ENCODE measurements at regions not wholly inside any gene's neighbourhood (a gene's known extent, or its start where the extent isn't known, plus 50 kb on each side); places are given as distances from the start of the nearest gene placed in this dataset.

- no peak for DNase-seq (ENCODE audit: low spot score)
These were observed 287.8 kb downstream of the FAM43A start for GRCh38 chr3:194973366-194974000.

- DNase-seq (ENCODE audit: low spot score) = no peak
These were observed 288.9 kb downstream of the FAM43A start for GRCh38 chr3:194974468-194975135.

- DNase-seq (ENCODE audit: low spot score) = no peak
These were observed 290.4 kb downstream of the FAM43A start for GRCh38 chr3:194976049-194976451.

- DNase-seq (ENCODE audit: low spot score) = no peak
These were observed 291.2 kb downstream of the FAM43A start for GRCh38 chr3:194976874-194977273.

- no peak for DNase-seq (ENCODE audit: low spot score)
These were observed 291.7 kb downstream of the FAM43A start for GRCh38 chr3:194977356-194977755.

GRCh38 chr3:194979173-194979572 lies 291.8 kb downstream of the XXYLT1 start:
- no peak for DNase-seq (ENCODE audit: low spot score)

- no peak for DNase-seq (ENCODE audit: low spot score)
These were observed 288.5 kb downstream of the XXYLT1 start for GRCh38 chr3:194982472-194982871.

- DNase-seq (ENCODE audit: low spot score) = no peak
These were observed 287.8 kb downstream of the XXYLT1 start for GRCh38 chr3:194983121-194983520.

- DNase-seq (ENCODE audit: low spot score) = no peak
These were observed 287.3 kb downstream of the XXYLT1 start for GRCh38 chr3:194983620-194984019.

- DNase-seq (ENCODE audit: low spot score) = no peak
These were observed 286.9 kb downstream of the XXYLT1 start for GRCh38 chr3:194984066-194984465.

GRCh38 chr3:194984622-194985021 lies 286.3 kb downstream of the XXYLT1 start:
- DNase-seq (ENCODE audit: low spot score) = no peak

- DNase-seq (ENCODE audit: low spot score) = peak; percentile 14
These were observed 285.9 kb downstream of the XXYLT1 start for GRCh38 chr3:194985031-194985578.

GRCh38 chr3:194986208-194987043 lies 284.5 kb downstream of the XXYLT1 start:
- no peak for DNase-seq (ENCODE audit: low spot score)

GRCh38 chr3:194987571-194988494 lies 283.1 kb downstream of the XXYLT1 start:
- DNase-seq (ENCODE audit: low spot score) = no peak

- DNase-seq (ENCODE audit: low spot score) = no peak
These were observed 282.3 kb downstream of the XXYLT1 start for GRCh38 chr3:194988495-194989165.

GRCh38 chr3:194989241-194989640 lies 281.7 kb downstream of the XXYLT1 start:
- DNase-seq (ENCODE audit: low spot score) = no peak

- DNase-seq (ENCODE audit: low spot score) = no peak
These were observed 280.3 kb downstream of the XXYLT1 start for GRCh38 chr3:194990454-194991337.

GRCh38 chr3:194991338-194991654 lies 279.7 kb downstream of the XXYLT1 start:
- DNase-seq (ENCODE audit: low spot score) = no peak

- DNase-seq (ENCODE audit: low spot score) = no peak
These were observed 277.1 kb downstream of the XXYLT1 start for GRCh38 chr3:194993896-194994295.

GRCh38 chr3:194994551-194994981 lies 276.4 kb downstream of the XXYLT1 start:
- no peak for DNase-seq (ENCODE audit: low spot score)
